Activated CD4-positive, alpha-beta T cell treated with anti-CD3 and anti-CD28 coated beads, Interleukin-2, Interleukin-4, amounts not matched to agents 100 ng/mL and 50 ng/mL, durations not matched to agents 16 hours and 8 hours (primary cell): ENCODE measurements at regions not wholly inside any gene's neighbourhood (a gene's known extent, or its start where the extent isn't known, plus 50 kb on each side); places are given as distances from the start of the nearest gene placed in this dataset.
"Not testable (repeated sequence)": the region's sequence is repeated elsewhere in the genome, so short reads cannot be mapped to it uniquely, and the experiment has no call there.

Experiments
- DNase-seq: peaks from one replicate; pipeline ENCODE4 v3.0.0-alpha.2; 2020; ENCODE audit warnings: low spot score

DNA sequence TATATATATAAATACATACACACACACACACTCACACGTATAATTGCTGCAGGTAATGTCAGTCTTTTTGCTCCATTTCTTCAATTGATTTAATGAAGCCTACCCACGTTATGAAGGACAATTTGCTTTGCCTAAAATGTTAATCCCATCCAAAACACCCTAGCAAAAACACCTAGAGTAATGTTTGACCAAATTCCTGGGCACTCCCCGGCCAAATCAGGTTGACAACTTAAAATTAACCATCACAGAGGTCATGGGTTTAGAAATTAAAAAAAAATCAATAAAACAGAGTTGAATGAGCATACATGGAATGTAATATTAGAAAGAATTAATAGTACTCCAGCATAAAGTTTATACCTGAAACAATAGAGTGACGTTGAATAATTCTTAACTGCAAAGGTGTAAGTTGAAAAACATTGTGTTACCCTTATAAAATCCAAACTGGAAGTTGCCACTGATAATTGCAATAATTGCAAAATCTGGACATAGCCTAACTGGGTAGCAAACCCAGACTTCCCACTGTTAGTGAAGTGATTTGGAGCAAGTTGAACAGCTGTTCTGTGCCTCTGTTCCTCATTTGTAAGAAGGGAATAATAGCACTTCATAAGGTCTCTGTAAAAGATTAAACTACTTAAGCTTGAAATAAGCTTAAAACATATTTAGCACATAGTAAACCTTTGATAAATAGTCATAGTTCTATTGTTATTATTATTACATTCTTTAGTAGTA lies 2120.5 kb downstream of the PCDH7 start:
- DNase-seq: no peak

DNA sequence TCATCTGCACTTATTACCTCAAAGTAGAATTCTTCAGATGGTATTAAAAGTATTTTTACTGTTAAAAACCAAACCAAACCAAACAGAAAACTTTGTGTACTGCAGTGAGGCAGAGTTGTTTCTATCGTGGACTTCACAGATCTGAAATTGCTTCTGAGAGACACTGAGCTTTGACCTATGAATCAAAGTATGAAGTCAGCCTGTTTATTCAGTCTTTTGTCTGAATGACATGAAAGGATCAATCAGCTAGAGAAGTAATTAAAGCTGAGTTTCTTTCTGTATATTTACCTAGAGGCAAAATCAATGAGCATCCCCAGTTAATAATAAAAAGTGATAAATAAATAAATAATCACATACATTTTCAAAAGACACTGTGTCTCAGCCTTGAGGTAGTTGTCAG lies 2121.0 kb downstream of the PCDH7 start:
- DNase-seq: no peak

DNA sequence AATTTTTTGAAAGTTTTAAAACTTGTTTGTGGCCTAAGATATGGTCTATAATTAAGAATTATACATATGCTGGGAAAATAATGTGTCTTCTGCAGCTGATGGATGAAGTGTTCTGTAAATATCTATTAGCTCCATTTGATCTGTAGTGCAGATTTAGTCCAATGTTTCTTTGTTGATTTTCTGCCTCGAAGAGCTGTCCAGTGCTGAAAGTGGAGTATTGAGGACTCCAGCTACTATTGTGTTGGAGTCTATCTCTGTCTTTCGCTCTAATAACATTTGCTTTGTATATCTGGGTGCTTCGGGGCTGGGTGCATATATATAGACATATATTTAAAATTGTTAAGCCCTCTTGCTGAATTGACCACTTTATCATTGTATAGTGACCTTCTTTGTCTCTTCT lies 2127.3 kb downstream of the PCDH7 start:
- DNase-seq: no peak

DNA sequence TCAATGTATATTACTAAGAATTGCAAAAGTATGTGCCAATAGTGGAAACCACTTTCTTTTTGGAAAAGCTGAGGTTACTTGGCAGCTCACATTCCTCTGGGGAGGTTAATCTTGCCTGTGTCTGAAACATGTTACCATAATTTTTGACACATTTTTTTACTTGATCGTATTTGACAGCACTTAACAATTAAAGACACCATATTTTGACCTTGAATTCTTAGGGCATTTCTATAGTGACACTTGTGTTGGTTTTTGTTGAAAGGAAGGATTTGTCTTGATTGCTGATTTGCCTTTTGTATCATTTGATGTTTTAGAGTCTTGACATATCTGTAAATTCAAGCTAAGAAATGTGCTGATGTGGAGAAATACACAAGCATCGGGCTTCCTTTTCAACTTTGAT lies 2135.5 kb downstream of the PCDH7 start:
- DNase-seq: no peak

DNA sequence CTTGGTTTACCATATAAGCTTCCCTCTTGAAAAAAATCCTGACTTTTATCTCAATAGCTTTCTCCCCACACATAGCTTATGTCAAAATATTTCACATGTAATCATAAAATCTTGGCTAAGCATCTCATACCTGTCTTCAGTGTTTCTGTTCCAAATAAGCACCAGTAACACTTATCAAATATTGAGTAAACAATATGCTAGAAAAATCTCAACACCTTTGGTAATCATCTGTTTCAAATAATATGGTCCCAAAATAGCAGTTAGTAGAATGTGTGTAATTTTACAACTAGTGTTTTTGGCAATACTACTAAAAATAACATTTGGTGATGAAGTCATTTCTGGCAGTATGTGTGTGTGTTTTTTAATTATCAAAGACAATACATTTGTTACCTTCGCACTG lies 2138.2 kb downstream of the PCDH7 start:
- DNase-seq: no peak

DNA sequence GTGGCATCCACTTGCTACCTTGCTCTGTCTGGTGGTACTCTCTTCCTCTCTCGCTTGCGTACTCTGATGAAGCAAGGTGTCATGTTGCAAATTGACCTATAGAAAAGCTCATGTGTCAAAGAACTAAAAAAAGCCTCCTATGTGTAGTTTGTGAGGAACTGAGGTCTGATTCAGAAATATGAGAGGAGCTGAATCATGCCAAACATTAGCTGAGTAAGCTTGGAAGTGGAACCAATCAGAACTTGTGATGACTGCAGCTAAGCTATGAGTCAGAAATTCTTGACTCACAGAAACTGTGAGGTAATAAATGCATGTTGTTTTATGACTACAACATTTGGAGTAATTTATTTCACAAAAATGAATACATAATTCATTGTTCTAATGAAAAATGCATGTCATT lies 2138.8 kb downstream of the PCDH7 start:
- DNase-seq: no peak

DNA sequence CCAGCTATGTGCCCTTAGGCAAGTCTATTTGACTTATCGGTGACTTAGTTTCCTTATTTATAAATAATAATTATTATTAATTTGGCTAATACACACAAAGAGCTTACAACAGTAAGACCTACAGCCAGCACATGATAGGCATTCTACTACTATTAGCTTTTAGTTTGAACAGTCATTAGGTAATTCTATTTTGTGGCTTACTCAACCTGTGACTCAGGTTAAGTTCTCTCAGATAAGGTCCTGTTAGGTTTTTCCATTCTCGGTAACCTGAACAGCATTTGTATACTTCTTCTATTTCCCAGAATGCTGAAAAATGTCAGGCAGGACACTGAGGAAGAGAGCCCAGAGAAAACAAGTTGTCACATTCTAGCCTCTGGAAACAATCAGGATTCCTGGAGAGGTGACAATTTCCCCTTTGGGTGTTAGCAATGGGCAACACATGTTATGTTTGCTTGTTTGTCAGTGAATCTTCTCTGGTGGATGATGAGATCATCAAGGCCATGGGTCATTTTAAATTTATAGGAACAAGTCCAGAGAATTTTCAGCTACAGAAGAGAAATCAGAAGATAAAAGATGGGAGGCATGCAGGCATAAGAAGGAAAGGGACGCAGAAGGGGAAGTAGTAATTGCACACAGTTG lies 2144.7 kb downstream of the PCDH7 start:
- DNase-seq: no peak

DNA sequence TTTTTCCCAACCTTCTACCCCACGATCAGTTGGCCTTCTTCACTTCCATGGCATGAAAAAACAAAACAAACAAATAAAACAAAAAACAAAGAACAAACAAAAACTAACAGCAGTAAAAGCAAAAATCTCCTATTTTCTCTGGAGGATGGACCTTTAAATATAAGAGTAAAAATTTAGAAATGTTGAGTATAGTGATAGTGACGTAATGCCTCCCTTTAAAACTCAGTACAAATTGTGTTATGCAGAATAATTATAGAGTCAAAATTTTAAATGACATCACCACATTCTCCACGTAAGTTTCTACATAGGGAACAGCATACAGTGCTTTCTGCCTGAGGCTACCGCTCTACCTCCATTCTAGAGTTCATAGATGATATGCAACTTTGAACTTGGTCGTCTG lies 2156.4 kb downstream of the PCDH7 start:
- DNase-seq: no peak

DNA sequence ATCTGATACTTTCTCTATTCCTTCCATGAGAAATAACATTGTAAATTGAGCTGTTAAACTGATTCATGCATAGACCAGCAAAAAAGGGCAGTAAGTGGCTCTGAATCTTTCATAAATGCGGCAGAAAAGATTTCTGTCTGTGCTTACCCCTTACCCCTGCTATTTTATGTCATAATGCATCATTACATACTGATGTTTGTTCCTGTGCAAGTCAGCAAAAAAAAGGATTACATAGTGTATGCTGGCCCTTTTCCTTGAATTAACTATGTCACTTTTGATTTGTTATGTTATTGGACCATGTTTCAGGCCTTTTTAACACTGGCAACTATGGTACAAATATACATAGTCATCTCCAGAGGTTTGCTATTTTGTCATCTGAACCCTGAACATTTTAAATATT lies 2159.7 kb downstream of the PCDH7 start:
- no peak for DNase-seq

DNA sequence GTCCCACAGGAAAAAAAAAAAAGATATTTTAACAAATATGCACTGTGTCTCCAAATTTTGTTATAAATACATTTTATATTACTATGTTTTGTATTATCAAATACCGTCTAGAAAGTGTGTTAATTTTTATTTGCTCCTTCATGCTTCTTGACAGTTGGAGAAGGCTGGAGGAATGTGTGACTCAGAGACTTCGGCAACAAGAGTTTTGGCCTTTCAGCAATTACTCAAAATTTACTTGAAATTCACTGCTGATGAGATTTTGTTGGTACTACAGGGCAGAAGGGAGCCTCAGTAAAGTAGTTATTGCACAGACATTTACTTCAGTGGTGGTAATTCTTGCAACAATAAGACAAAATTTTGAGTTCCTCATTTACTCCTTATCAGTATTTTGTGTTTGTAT lies 2164.0 kb downstream of the PCDH7 start:
- no peak for DNase-seq

DNA sequence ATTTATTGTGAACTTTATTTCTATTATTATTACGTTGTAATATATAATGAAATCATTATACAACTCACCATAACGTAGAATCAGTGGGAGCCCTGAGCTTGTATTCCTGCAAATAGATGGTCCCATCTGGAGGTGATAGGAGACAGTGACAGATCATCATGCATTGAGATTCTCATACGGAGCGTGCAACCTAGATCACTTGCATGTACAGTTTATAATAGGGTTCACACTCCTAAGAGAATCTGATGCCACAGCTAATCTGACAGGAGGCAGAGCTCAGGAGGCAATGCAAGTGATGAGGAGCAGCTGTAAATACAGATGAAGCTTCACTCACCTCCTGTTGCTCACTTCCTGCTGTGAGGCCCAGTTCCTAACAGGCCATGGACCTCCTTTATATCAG lies 2170.2 kb downstream of the PCDH7 start:
- no peak for DNase-seq

DNA sequence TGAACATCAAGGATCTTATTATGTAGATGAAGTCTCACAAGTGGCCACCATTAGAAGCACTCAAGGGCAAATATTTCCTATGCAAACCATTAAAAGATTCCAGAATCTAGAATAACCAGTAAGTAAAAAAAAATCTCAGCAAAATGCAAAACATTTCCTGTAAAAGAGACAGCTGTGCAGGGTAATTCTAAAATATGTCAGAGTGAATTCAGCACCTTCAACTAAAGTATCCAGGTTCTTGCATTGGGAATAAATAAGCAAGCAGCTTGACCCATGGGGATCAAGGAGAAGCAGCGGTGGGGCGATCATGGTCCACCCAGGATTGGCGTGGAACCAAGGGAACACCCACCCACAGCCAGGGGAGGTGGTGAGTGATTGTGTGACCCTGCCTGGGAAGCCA lies 2188.9 kb downstream of the PCDH7 start:
- DNase-seq: no peak

DNA sequence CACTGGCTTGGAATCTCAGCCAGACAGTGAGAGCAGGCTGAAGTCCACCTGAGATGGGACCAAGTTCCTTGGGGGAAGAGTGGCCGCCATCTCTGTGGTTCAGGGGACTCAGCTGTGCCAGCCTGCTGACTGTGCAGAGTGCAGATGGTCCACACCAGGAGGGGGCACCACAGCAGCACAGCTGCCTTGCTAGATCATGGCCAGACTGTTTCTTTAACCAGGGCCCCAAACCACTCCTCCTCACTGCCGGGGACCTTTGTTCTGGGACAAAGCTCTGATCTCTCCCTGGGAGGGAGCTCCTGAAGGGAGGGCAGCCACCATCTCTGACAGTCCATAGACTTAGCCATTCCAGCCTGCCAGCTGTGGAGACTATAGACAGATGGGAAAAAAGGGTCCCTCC lies 2189.6 kb downstream of the PCDH7 start:
- no peak for DNase-seq

DNA sequence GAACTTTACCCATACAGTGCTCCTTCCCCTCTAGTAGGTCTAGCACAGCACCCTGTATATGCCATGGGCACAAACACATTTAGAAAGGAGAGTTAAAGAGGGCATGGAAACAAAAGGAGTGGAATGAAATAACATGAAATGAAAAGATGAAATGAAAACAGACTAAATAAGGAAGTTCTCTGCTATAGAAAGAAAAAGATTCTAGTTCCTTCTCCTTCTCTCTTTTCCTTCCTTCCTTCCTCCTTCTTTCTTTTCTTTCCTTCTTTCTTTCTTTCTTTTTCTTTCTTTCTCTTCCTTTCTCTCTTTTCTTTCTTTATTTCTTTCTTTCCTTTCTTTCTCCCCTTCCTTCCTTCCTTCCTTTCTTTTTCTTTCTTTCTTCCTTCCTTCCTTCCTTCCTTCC lies 2197.4 kb downstream of the PCDH7 start:
- no peak for DNase-seq

DNA sequence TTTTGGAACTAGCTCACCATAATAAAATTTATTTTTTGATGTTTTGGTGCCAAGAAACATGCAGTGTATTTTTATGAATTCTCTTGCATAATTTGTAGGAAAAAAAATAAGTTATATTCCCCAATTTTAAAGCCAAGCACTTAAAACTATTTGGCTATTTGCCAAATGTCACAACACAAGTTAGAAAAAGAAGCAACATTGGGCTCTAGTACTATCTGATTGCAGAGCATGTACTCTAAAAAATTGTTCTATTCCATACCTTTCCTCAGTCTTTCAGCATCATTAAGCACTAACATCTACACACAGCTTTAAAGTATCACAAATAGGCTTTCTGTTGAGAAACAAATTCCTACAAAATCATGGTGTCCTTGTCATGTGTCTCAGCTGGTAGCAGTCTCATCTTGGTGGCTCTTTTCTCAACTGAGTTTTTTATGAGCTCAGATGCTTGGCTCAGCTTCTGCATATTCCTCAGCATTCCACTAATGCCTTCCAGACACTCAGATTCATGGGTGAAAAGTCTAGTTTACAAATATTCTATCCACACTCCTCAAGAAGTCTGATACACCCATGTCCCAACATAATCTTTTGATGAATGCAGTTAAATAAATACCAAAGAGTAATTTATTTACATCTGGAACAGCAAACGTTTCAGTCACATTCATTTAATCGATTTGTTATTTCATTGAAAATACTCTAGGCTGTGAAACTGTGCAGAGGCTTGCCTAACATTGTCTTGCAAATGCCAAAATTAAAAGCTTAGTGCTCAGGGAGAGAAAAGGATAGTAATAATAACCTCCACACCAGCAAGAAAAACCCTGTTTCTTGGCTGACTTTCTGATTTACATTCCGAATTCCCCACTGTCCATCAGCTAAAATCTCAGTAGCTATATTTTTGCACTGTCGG lies 2209.9 kb downstream of the PCDH7 start:
- DNase-seq: no peak

DNA sequence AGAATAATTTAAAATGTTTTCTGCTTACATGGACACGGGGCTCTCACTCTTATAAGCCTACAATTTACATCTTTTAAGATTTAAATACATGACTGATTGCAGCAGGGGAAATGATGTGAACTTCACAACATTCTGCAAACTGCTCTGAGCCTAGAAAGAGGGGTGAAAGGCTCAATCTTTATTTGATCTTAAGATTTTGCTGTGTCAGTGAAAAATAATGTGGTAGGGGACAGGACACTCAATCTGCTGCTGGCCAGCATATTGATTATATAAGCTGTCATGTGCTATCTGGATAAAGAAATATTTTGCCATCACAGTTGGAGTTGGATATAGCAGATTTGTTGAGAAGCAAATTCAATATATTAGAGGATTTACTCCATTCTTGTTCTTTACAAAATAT lies 2210.5 kb downstream of the PCDH7 start:
- no peak for DNase-seq

DNA sequence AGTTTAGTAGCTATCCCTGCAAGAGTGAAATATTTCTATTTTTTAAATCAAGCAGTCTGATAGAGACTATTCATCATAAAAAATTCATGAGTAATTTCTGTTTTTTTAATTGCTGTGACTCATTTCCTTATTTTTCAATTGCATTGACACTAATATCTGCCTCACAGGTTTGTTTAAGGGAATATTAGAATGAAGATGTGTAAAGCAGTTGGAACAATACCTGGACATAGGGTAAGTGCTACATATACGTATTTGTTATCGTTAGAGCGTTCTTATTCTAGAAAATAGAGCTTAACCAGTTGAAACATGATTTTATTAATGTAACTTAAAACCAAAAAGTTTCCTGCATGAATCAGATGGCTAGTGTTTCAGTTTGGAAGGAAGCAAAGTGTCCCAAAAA lies 2211.3 kb downstream of the PCDH7 start:
- DNase-seq: no peak

DNA sequence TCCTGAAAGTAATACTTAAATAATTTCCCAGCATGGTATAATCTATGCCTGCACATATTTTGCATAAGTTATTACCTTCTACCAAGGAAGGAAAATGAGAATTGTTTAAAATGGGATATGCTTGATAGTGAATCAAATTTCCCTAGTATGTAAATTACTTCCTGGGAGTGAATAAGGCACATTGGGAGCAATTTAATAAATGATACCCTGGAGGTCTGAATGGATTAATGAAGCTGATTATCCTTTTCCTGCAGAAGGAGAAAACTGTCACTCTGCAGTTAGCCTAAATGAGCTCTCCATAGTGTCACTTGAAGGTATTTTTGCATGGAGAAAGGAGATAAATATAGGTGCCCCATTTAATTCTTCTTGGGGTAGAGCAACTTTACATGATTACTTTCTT lies 2212.0 kb downstream of the PCDH7 start:
- no peak for DNase-seq

DNA sequence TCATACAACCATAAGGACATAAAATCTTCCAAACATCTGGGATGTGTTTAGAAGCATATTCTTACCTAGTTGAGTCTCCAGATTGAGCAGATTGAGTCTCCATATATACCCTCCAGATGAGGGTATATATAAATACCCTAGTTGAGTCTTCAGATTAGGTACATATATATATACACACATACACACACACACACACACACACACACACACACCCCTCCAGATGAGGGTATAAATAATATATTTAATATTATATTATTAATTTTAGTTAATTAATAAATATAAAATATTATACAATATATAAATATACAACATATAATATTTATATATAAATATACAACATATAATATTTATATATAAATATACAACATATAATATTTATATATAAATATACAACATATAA lies 2219.1 kb downstream of the PCDH7 start:
- DNase-seq: not testable (repeated sequence)

DNA sequence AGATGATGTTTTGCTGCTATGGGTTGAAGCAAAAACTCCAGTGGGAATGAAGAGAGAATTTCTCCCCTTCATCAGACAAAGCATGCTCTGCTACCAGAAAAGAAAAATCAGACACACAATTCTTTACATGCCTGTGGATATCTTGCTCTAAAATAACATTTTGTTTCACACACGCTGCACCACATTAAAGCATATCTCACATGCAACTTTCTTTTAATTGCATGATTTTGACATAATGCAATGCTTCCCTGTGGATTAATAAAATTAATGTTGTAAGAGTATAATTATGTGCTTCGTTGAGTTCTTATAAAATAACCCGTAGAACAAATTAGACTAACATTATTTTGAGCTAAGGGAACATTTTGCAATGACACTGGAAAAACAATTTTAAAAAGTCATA lies 2230.7 kb downstream of the PCDH7 start:
- no peak for DNase-seq

DNA sequence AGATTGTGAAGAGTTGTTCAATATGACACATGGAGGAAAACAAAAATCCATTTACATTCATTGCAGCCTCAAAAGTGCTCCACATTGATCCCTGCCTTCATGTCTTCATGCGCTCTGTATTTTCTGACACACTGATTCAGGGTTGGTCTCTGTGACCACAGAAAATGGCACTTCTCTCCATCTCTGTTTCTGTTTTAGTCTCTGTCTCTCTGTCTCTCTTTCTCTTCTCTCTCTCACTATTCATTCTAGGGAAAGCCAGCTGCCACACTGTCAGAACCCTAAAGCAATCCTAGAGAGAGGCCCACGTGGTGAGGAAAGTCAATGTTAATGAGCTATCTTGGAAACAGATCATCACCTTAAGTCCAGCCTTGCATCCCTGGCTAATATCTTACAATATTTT lies 2238.4 kb downstream of the PCDH7 start:
- no peak for DNase-seq

DNA sequence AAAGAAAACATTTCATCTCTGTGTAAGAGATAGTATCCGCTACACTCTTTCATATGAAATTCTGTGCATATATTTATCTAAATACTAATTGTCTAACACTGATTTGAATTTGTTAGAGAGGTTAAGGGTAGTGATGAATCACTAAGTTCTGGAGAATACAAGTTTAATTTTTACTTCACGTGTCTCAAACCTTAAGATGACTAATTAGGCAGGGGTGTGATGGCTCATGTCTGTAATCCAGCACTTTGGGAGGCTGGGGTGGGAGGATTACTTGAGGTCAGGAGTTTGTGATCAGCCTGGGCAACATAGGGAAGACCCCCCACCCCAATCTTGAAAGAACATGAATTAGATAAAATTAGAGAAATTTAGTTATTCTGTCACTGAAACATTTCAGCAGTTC lies 2241.9 kb downstream of the PCDH7 start:
- no peak for DNase-seq

DNA sequence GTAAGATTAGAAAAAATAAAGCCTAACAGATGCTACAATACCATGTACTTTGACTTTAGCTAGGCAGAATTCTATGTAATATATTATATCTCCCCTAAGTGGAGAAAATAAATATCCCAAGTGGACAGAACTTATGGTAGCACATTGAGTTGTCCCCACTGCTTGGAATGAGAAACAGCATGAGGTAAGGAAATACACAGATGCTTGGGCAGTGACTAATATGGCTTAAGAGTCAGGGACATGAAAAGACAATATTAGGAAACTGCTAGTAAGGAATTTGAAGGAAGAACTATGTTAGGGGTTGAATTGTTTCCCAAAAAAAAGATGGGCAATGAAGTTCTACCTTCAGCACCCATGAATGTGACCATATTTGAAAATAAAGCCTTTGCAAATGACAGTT lies 2265.1 kb downstream of the PCDH7 start:
- DNase-seq: no peak
